ENCODE measurements at regions not wholly inside any gene's neighbourhood (a gene's known extent, or its start where the extent isn't known, plus 50 kb on each side); places are given as distances from the start of the nearest gene placed in this dataset.
"Not testable (repeated sequence)": the region's sequence is repeated elsewhere in the genome, so short reads cannot be mapped to it uniquely, and the experiment has no call there.

DNA sequence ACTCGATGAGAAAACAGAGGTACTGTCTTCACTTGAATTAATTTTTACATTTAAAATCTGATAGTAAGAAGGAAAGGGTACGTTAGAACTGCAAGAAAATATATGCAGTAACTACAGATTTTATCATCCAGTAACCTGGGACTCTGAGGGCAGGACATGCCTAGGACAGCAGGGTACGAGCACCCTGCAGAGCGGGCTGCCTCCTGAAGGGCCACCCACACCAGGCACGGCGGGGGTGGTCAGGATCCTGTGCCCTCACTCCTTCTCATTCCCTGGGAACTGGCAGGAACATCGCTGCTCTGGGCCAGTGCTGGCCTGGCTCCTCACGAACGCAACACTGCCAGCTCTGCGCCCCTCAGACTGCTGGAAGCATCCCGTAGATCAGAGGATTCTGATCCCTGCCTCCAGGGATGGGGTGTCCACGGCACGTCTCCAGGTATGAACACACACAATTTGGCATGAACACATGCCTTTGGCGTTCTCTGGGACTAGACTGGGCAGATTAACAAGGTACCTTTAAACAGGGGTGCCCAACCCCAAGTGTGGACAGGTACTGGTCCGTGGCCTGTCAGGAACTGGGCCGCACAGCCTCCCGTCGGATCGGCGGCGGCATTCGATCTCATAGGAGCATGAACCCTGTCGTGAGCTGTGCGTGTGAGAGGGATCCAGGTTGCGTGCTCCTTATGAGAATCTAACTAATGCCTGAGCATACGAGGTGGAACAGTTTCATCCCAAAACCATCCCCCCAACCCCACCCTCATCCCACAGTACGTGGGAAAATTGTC is 99.3 kb upstream of the FAM20C start:
- no peak for DNase-seq (ENCODE audit: extremely low read depth in 1 of 11, low read depth in 9 of 11, low spot score in 4 of 11)

DNA sequence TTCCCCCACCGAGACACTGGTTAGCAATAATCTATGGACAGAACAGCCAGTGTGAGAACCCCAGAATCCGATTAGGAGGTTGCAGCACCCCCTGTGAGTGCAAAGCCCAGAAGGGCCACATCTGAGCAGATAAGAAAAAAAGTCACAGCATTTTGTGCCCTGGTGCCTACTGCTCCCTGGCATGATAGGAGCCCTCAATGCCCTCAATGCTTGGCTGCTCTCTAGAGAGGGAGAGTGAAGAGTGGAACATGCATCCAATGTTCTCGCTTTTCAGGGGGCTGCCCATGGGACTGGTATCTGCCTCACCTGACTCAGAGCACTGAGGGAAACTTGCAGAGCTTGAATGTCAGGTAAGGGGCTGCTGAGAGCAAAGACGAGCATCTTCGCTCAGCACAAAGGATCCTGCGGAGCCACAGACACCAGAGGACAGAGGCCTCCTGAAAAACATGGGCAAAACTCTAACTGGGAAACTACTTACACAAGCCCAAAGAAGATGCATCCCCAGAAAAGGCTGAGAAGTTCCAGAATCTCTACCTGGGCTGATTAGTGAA is 98.0 kb upstream of the FAM20C start:
- DNase-seq (ENCODE audit: extremely low read depth in 1 of 11, low read depth in 9 of 11, low spot score in 4 of 11): no peak

DNA sequence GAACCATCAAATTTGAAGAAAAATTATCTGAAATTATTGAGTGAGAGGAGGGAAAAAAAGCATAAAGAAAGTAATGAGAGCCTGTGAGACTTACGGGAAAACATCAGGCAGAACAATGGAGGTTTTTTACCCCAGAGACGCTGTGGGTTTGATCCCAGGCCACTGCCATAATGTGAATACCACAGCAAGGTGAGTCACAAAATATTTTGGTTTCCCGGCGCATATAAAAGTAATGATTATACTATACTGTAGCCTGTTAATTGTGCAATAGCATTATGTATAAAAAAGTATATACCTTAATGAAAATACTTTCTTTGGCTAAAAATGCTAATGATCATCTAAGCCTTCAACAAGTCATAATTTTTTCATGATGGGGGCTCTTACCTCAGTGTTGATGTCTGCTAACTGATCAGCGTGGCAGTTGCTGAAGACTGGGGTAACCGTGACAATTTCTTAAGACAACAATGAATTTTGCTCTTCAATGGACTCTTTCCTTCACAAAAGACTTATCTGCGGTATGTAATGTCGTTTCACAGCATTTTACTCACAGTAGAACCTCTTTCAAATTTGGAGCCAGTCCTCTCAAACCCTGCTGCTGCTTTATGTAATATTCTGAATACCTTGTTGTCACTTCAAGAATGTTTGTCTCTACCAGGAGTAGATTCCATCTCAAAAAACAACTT is 97.0 kb upstream of the FAM20C start:
- no peak for DNase-seq (ENCODE audit: extremely low read depth in 1 of 11, low read depth in 9 of 11, low spot score in 4 of 11)

DNA sequence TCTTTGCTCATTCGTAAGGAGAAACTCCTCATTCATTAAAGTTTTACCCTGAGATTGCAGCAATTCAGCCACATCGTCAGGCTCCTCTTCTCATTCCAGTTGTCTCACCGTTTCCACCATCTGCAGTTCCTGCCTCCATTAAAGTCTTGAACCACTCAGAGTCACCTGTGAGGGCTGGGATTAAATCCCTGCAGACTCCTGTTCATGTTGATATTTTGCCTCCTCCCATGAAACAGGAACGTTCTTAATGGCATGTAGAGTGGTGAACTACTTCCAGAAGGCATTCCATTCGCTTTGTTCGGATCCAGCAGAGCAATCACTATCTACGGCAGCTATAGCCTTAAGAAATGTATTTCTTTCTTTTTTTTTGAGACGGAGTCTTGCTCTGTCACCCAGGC is 96.5 kb upstream of the FAM20C start:
- DNase-seq (ENCODE audit: extremely low read depth in 1 of 11, low read depth in 9 of 11, low spot score in 4 of 11): no peak

DNA sequence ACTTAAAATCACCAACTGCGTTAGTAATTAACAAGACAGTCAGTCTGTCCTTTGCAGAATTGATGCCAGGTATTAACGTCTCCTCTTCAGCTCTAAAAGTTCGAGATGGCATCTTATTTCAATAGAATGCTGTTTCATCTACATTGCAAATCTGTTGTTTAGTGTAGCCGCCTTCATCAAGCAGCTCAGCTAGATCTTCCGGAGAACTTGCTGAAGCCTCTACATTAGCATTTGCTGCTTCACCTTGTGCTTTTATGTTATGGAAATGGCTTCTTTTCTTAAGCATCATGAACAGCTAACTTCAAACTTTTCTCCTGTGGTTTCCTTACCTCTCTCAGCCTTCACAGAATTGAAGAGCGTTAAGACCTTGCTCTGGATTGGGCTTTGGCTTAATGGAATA is 95.5 kb upstream of the FAM20C start:
- no peak for DNase-seq (ENCODE audit: extremely low read depth in 1 of 11, low read depth in 9 of 11, low spot score in 4 of 11)

DNA sequence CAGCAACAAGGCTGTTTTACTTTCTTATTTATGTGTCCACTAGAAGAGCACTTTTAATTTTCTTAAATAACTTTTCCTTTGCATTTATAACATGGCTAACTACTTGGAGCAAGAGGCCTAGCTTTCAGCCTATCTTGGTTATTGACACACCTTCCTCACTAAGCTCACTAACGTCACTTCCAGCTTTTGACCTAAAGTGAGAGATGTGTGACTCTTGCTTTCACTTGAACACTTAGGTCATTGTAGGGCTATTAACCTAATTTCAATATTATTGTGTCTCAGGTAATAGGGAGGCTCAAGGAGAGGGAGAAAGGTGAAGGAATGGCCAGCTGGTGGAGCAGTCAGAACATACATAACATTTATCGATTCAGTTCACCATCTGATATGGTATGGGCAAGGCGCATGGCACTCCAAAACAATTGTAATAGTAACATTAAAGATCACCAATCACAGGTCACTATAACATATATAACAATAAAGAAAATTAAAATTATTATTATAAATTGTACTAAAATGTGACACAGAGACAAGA is 95.0 kb upstream of the FAM20C start:
- no peak for DNase-seq (ENCODE audit: extremely low read depth in 1 of 11, low read depth in 9 of 11, low spot score in 4 of 11)

DNA sequence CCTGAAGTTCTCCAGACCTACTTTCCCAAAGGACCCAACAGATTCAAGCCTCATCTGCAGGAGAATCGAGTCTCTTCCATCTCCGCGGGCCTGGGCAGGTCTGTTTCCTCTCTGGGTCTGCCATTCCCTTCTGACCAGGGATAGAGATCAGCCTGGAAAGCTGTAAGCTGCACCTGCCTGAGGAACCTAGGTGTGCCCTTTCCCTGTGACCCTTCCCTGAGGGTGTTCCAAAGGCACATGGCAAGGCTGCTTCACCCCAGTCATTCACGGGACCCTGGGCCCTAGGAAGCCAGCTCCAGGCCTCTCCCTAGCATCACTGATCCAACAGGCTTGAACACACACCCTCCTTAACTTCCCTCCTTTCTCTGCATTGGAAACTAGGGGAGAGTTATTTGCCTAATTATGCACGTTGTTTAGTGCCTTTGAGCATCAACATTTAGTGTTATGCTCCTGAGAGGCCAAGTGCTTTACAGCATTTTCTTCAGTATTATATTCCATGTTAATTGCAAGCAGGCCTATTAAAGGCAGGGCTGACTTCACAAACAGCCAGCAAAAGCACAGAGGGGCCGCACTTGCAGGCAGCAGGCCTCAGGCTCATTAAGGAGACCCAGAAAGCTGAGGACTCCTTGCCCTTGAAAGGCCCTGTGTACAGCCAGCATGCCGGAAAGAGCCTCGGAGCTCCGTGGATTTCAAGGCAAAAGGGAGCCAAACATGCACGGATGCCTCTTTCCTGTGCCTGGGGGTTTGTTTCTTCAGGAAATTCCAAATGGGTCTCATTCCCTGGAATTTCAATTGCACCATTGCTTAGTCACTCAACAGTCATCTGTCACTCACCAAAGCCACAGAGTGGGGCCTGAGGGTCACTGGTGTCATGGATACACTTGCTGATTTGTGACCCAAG is 91.0 kb upstream of the FAM20C start:
- DNase-seq (ENCODE audit: extremely low read depth in 1 of 11, low read depth in 9 of 11, low spot score in 4 of 11): no peak

DNA sequence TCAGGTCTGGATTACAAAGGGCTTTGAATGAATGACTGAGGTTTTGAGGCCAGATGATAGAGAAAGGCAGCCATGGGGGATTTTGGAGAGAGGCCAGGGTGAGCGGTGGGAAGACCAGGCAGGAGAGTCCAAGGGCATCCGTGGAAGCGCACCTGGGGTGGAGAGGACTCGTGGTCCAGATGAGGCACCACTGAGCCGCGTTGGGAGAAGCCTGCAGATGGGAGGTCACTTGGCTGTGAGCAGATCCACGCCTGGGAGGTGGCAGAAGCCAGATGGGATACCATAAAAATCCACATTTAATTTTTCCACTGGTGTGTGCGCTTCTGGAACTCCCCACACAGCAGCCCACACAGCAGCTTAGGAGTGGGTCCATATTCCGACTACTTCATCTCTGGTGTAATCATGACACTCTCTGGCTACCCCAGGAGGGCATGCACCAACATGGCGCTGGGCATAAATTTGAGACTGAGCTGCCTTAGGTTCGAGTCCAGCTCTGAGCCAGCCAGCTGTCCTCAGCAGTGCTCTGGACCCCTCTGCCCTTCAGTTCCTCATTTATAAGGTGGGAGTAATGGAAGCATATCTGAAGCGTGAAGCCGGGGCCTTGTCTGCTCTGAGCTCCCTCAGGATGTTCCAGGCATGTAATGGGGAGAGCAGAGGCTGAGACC is 90.2 kb upstream of the FAM20C start:
- DNase-seq (ENCODE audit: extremely low read depth in 1 of 11, low read depth in 9 of 11, low spot score in 4 of 11): no peak

DNA sequence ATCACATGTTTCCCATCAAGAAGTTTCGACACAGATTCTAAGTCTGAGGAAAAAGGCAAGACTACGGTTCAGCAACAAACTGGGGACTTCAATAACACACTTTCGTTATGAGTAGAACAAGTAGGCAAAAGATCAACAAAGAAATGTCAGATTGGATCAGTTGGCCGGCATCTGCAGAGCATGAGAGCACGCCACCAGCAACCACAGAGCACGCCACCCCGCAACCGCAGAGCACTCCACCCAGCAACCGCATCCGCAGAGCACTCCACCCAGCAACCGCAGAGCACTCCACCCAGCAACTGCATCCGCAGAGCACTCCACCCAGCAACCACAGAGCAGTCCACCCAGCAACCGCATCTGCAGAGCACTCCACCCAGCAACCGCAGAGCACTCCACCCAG is 89.7 kb upstream of the FAM20C start:
- DNase-seq (ENCODE audit: extremely low read depth in 1 of 11, low read depth in 9 of 11, low spot score in 4 of 11): no peak

DNA sequence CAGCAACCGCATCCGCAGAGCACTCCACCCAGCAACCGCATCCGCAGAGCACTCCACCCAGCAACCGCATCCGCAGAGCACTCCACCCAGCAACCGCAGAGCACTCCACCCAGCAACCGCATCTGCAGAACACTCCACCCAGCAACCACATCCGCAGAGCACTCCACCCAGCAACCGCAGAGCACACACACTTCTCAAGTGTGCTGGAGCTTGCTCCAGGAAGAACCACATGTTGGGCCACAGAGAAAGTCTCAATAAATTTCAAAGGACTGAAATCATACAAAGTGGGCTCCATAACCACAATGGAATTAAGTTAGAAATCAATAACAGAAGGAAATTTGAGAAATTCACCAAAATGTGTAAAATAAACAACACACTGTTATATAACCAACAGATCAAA is 88.4 kb upstream of the FAM20C start:
- not testable (repeated sequence) for DNase-seq (ENCODE audit: extremely low read depth in 1 of 11, low read depth in 9 of 11, low spot score in 4 of 11)

DNA sequence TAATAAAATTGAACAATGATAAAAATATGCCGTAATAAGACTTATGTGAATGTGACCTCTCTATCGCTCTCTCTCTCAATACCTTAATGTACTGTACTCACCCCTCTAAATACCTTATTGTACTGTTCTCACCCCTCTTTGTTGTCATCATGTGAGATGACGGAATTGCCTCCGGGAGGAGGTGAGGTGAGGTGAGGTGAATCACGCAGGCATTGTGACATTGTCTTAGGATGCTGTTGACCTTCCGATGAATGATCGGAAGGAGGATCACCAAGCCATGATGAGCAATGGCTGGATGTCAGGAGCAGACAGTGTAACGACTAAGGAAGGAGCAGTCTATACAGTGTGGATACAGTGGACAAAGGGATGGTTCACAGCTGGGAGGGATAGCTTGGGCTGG is 87.4 kb upstream of the FAM20C start:
- DNase-seq (ENCODE audit: extremely low read depth in 1 of 11, low read depth in 9 of 11, low spot score in 4 of 11): no peak

DNA sequence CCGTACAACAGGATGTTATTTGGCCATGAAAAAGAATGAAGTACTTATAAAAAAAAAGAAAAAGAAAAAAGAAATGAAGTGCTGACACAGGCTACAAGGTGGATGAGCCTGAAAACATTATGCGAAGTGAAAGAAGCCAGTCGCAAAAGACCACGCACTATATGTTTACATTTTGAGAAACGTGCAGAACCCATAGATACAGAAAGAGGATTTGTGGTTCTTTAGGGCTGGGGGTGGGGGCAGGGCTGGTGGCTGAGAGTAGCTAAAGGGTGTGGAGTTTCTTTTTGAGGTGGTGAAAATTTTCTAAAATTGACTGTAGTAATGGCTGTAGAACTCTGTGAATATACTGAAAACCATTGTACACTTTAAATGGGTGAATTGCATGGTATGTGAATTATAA is 86.0 kb upstream of the FAM20C start:
- no peak for DNase-seq (ENCODE audit: extremely low read depth in 1 of 11, low read depth in 9 of 11, low spot score in 4 of 11)

DNA sequence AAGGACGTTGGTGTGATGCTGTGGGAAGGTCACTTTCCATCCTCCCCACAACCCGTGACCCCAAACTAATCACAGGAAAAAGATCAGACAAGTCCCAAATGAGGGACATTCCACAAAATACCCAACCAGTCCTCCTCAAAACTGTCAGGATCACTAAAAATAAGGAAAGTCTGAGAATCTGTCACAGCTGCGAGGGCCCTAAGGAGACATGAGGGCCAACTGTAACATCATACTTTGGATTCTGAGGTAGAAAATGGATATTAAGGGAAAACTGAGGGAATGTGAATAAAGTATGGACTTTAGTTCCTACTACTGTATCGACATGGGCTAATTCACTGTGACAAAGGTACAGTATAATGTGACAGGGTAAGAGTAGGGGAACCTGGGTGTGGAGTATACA is 85.1 kb upstream of the FAM20C start:
- DNase-seq (ENCODE audit: extremely low read depth in 1 of 11, low read depth in 9 of 11, low spot score in 4 of 11): no peak

DNA sequence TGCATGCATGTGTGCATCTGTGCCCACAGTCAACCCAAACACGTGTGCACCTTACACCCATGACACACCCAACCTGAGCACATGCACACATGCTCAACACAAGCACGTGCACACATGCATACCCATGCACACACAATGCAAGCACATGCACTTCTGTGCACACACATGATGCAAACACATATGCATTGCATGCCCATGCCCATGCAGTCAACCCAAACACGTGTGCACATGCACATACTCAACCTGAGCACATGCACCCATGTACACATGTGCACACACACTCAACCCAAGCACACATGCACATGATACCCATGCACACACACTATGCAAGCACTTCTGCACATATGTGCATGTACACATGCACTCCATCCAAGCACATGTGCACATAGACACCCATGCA is 84.5 kb upstream of the FAM20C start:
- DNase-seq (ENCODE audit: extremely low read depth in 1 of 11, low read depth in 9 of 11, low spot score in 4 of 11): no peak

DNA sequence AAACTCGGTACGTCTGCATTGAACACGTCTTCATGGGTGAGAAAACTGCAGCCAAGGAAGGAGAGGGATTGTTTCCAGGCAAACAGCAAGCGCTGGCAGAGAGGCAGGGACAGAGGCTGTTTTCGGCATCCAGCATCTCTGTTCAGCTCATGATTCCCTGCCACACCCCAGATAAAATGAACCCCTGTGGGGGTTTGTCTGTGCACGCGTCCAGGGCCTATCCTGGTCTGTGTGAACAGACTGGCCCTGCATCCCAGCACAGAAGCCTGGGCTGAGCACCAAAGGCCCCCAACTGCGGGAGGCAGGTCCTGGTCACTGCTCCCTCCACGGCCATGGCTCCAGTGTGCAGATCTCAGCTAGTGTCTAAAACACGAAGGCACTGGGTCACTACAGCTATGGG is 83.3 kb upstream of the FAM20C start:
- no peak for DNase-seq (ENCODE audit: extremely low read depth in 1 of 11, low read depth in 9 of 11, low spot score in 4 of 11)

DNA sequence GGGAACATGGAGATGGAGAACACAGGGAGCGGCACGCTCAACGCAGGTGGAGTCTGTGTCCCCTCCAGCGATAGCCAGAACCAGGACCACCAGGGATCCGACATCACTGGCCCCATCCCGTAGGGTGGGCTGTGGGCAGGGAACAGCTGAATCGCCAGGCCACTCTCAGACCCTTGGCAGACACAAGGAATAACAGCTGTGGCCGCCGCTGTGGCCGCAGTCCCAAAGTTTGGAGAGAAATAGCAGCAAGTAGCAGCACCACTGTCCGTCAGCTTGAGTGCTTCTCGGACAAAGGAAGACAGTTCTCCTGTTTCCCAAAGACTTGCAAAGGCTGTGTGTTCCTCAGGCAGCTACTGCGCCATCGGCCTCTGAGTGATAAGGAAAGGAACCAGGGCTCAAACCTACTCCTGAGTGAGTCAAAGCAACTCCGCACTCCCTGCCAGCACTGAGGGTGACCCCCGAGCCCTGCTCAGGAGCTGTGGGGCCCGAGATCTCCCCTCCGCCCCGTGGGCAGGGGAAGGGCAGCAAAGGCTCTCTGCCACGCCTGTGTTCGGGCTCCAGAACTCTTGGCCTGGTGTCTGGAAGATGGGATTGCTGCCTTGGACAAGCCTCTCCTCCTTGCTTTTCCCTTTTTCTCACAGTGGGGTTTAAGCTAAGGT is 82.3 kb upstream of the FAM20C start:
- DNase-seq (ENCODE audit: extremely low read depth in 1 of 11, low read depth in 9 of 11, low spot score in 4 of 11): no peak

DNA sequence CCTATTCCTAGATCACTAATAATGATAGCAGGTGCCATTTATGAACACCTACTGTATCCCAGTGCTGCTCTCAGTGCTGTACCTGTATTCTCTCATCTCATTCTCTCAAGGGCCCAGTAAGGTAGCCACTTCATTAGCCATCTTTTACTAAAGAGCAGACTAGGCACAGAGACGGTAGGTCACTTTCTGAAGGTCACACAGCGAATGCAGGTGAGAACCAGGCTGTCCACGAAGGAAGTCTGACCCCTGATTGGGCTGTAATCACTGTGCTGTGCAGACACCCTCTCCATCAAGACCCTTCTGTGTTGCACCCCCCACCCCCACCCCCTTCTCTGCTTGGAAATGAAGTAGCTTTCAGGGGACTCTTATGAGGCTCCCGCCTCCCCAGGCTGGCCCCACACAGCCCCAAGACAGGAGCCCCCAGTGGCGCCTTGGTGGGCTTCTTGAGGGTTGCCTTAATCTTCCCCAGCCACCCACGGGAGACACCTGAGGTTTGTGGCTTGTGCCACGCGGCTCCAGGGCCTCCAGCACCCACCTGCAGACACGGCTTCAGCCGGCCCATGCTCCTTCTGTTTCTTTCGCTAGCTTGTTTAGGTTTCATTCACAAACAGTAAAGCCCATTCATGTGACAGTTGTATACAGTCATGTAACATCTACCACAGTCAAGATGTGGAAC is 81.7 kb upstream of the FAM20C start:
- no peak for DNase-seq (ENCODE audit: extremely low read depth in 1 of 11, low read depth in 9 of 11, low spot score in 4 of 11)

DNA sequence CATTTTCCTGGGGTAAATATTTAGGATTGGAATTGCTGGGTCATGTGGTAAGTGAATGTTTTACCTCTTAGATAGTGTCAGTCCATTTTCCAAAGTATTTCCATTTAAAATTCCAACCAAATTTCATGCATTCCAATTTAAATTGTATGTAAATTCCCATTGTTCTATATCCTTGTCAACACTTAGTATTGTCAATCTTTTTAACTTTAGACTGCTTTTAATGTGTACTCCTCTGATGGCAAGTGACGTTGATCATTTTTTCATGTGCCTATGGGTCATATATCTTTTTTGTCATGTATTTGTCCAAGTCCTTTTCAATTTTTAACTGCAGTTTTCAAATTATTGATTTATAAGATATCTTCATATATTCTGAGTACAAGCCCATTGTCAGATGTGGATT is 80.8 kb upstream of the FAM20C start:
- DNase-seq (ENCODE audit: extremely low read depth in 1 of 11, low read depth in 9 of 11, low spot score in 4 of 11): no peak
